Suppressor macrophage treated with lipopolysaccharide for 1 hour (primary cell): ENCODE measurements at regions not wholly inside any gene's neighbourhood (a gene's known extent, or its start where the extent isn't known, plus 50 kb on each side); places are given as distances from the start of the nearest gene placed in this dataset.
"Not testable (repeated sequence)": the region's sequence is repeated elsewhere in the genome, so short reads cannot be mapped to it uniquely, and the experiment has no call there.

Experiments used
- DNase-seq, 3 donors: peaks; one replicate each; pipeline ENCODE4 v3.0.0-alpha.2; 2020 to 2022

GRCh38 chr12:23096321-23096720, 471.4 kb downstream of the ETNK1 start:
- DNase-seq = no peak

DNA sequence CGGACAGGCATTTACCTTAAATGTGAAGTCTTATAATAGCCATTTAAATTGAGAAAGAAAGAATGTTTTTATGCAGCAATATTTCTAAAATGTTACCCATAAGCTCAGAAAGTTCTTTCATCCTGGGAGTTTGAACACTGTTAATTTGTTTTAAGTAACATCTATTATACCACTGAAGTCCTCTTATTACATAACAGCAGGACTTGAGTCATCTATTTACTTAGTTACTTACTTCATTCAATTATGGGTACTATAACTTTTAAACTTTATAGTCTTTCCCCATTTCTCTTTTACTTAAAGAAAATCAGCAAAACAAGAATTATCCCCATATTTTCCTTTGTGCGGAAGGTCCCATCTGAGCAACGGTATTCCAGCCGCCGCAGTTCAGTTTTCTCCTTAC, 473.1 kb downstream of the ETNK1 start:
- DNase-seq = no peak

DNA sequence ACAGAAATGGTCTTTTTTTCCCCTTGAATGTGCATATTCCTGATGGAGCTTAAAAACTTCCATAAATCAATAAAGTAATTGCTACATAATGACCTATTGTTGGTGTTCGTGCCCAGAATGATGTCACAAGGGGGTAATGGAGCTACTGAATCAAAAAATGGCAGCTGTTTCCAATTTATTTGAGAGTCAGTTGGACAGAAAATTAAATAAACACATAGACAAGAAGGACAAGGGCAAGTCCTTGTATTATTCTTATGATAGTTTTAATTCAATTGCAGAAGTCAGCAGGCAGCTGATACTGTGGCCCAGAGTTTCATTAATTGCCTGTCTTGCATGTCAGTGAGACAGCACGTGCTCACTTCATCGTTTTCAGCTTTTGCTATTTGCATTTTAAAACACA, 473.5 kb downstream of the ETNK1 start:
- no peak for DNase-seq

DNA sequence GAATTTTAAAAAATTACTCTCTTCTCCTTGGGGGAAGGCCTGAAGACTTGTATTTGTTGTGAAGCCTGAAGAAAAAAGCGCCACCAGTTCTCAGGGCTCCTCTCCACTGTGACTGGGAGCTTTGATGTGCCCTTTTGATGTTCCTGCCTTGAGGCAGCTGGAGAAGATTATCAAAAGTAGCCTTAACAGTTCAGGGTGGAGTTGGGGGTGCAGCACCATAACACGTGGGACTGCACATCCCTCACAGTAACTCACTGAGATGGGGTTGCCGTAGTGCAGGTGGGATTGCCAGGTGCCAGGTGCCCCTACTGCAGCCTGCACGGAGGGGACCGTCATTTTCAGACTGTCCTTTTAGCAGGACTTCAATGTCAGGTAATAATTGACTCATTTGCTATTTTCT, 474.1 kb downstream of the ETNK1 start:
- DNase-seq = no peak

DNA sequence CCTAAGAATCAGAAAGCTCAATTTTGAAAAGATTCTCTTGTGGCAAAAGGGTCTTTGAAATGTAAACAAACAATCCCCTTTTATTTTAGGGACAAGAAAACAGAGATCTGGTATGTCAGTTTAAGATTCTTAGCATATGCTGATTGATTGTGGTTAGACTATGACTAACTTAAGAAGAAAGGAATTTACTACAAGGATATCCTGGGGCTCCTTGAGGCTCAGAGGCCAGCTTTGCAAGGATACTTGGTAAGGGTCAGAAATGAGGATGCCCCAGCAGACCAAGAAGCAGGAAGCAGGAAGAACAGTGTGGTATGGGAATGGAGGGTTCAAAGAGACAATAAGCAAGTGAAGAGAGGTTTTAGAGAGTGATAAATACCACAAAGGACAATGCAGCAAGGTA, 474.6 kb downstream of the ETNK1 start:
- DNase-seq = no peak

DNA sequence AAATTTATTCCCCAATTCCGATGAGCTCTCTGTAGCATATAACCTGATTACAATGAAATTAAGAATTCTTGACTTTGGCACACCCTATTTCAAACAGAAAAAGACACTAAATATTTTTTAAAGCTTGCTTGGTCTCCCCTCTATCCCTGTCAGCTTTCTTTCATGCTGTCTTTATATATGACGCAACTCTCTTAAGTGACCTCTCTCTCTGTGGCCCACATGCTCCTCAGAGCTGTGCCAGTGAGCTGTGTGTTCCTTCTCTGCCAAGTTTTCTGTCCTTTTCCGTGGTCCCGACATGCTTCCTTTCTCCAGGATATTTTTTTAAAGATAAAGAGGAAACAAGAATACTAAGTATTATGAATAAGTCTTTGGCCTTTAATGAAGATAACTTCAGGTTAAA, 484.0 kb downstream of the ETNK1 start:
- no peak for DNase-seq

DNA sequence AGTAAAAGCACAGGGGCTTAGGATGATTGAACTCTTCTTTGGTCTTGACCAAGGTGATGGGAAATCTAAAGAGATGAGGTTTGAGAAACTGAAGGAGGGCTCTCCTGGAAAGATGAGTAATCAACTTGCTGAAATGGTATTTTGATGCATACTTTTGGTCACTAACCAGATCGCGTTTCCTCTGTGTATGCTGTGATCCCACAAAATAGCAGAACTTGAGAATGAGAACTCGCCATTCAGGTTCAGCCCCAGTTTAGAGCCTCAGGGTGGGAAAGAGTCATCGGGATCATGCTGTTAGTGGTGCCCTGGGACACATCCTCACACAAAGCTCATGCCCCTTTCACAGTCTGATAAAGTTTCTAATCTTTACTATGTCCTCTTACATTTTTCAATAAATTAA, 488.8 kb downstream of the ETNK1 start:
- DNase-seq = no peak

- DNase-seq = no peak
Measured at GRCh38 chr12:23115984-23116383, 491.0 kb downstream of the ETNK1 start.

DNA sequence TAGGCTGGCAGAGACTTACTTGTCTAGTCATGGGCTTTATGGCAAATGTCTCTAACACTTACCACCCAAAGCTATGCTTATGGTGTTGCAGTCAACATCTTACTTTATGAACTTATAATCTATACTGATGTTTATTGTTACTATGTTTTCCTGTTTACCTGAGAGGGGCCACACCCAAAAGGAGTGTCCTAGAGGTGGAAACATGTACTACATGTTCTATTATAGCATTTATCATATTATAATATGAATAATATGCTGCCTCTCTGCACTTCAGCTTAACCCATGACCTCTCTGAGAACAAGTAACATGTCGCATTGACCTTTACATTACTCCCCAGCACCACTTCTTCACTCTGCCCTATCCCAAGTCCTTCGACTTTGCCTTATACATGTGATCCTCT, 501.8 kb downstream of the ETNK1 start:
- no peak for DNase-seq

DNA sequence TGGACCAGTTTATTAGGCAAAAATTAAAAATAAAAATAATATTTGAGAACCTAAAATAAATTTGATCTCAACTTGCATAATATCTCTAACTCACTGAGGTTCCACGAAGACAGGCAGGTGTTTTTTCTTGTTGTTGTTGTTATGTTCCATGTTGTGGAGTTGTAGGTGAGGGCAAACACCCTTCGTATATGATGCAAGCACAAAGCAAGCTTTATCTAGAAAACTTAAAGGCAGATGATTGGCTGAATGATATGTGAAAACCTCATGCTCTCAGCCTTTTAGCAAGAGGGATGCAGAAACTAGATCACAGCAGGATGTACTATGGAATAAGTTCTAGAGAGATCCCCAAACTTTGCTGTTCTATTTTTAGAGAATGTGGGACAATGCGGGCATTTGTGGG, 502.7 kb downstream of the ETNK1 start:
- no peak for DNase-seq

DNA sequence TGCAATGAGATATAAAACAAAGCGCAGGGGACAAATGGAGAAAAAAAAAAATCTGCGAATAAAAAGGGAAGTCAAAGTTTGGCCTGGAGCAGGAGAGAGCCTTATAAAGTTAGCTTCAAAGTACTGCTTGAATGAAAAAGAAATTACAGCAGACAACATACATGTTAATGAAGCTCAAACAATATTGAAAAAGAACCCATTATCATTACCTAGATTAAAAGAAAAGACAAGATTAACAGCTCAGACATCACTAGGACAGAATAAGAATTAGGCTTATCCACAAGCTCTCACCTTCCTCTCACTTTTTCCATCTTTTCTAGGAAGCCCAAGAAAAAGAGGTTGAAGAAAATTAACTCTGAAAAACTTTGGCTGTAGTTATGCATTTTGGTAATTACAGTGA, 503.5 kb downstream of the ETNK1 start:
- no peak for DNase-seq

DNA sequence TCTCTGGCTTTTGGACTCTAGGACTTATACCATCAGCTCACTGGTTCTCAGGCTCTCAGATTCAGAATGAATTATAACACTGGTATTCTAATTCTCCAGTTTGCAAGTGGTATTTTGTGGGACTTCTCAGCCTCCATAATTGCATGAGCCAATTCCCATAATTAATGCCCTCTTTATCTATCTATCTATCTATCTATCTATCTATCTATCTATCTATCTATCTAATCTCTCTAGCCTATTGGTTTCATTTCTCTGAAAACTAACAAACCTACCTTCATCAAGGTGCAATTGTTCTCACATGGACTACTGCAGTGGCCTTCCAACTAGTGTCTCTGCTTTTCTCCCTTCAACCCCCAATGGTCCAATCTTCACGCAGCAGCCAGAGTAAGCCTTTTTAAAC, 507.4 kb downstream of the ETNK1 start:
- no peak for DNase-seq

DNA sequence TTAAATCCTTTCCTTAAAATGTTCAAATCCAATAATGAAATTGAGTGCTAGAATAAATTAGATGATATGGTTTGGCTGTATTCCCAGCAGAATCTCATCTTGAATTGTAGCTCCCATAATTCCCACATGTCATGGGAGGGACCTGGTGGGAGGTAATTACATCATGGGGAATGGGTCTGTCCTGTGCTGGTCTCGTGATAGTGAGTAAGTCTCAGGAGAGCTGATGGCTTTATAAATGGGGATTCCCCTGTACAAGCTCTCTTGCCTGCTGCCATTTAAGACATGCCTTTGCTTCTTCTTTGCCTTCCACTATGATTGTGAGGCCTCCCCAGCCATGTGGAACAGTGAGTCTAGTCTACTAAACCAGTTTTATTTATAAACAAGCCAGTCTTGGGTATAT, 508.5 kb downstream of the ETNK1 start:
- DNase-seq = peak in 1 of 3 donors; percentile 10

DNA sequence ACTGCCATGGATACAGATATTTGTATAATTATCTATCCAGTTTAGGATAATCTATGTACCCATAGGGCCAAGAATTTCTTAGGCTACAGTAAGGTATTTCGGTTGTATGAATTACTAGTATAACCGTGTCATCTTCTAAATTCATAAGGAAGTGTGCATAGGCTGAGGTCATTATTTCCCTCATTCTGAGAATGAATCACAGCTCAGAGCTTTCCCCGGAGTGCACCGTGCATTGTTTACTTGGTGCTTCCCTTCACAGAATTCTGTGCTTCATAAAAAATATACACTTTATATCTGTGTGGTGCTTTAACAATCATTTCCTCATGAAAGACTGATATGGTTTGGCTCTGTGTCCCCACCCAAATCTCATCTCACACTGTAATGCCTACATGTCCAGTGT, 514.1 kb downstream of the ETNK1 start:
- no peak for DNase-seq

GRCh38 chr12:23140710-23141109, 515.7 kb downstream of the ETNK1 start:
- DNase-seq = no peak

DNA sequence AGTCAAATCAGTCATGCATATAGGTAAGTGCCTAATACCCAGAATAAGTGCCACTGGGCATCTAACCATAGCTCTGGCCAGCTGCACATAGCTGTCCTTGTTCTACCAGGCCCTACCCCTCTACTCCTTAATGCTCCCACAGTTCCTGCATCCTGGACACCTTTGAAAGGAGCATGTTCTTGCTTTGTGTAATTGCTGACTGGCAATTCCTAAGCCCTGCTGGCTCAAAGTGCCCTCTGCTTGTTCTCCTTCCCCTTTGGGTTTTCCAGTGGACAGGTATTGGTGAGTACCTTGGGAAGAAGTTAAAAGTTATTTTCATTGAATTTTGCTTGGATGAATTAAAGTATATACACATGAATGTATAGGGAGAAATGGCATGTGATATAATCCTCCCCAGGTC, 516.4 kb downstream of the ETNK1 start:
- DNase-seq = no peak

DNA sequence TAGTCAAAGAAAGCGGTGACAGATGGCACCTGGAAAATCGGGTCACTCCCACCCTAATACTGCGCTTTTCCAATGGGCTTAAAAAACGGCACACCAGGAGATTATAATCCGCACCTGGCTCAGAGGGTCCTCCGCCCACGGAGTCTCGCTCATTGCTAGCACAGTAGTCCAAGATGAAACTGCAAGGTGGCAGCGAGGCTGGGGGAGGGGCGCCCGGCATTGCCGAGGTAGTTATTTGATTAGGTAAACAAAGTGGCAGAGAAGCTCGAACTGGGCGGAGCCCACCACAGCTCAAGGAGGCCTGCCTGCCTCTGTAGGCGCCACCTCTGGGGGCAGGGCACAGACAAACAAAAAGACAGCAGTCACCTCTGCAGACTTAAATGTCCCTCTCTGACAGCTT, 521.1 kb downstream of the ETNK1 start:
- DNase-seq = not testable (repeated sequence)

- DNase-seq = no peak
Measured at GRCh38 chr12:23168459-23168858, 543.5 kb downstream of the ETNK1 start.

GRCh38 chr12:23169012-23169695, 544.2 kb downstream of the ETNK1 start:
- DNase-seq = no peak

GRCh38 chr12:23169696-23170013, 544.7 kb downstream of the ETNK1 start:
- no peak for DNase-seq

- no peak for DNase-seq
Measured at GRCh38 chr12:23174917-23175316, 549.9 kb downstream of the ETNK1 start.

DNA sequence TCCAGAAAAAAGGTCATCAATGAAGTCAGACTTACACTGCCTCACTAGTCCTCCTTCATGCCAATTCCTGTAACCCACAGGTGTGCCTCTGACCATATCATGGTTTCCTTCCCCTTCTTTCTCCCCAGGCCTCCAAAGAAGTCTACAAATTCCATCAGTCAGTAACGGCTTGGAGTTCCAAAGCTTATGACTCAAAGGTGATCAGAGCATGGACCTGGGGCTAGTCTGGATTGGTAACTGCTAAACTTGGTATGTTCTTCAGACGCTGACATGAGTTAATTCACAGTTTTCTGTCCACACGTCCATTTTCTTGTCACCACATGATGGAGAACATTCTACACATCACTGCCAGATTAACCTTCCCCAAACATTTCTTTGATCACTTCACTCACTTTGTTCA, 560.4 kb downstream of the ETNK1 start:
- DNase-seq = no peak

- DNase-seq = no peak
Measured at GRCh38 chr12:23186950-23187349, 562.0 kb downstream of the ETNK1 start.

GRCh38 chr12:23193552-23193951, 568.6 kb downstream of the ETNK1 start:
- DNase-seq = no peak

GRCh38 chr12:23197266-23197665, 572.3 kb downstream of the ETNK1 start:
- no peak for DNase-seq

DNA sequence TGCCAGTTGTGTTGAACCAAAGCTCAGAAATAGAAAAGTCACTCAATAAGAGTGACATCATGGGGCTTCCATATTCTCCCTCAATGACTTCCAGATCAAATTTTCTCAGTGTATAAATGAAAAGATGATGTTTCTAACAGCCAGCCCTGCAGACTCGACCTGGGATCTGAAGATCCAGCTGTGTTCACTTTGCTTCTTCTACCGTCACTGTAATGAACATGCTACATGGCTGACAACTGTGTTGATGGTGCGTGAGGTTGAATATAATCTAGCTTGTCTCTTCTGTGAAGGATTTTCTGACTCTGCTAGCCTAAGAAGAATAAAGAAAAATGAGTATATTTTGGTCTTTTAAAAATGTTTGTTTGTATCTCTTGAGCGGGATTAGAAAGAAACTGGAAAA, 577.8 kb downstream of the ETNK1 start:
- DNase-seq = no peak
